HEK293 (cell line): ENCODE measurements at regions not wholly inside any gene's neighbourhood (a gene's known extent, or its start where the extent isn't known, plus 50 kb on each side); places are given as distances from the start of the nearest gene placed in this dataset.

ENCODE experiments used
- CTCF ChIA-PET: fragments of 350-600 bp; formaldehyde crosslinking; extraction: SDS; loops from one replicate; lab custom pipeline; 2021; ENCODE audit warnings: antibody characterized with exemption; lab: Yijun Ruan, JAX
- POLR2A ChIA-PET: fragments of 300-600 bp; formaldehyde crosslinking; extraction: SDS; loops from one replicate; lab custom pipeline; 2020; ENCODE audit warnings: antibody characterized with exemption, inconsistent platforms; lab: Yijun Ruan, JAX
- H3K27ac ChIP-seq: fragments of 200-500 bp; sonication (Bioruptor generic); 2 replicates; pipeline ENCODE4 v1.5.1; 2014; ENCODE audit warnings: low read depth, low read length, control low read depth, inconsistent platforms; ENCODE audit errors: extremely low read depth
- H3K36me3 ChIP-seq, 2 experiments: fragments of 200-500 bp in 1 of 2; sonication (Bioruptor generic) in 1 of 2; 1 replicate in 1 of 2; 2 replicates in 1 of 2; pipeline ENCODE4 v1.5.1; 2014 to 2017; ENCODE audit warnings: inconsistent platforms in 2 of 2, low read length in 2 of 2; ENCODE audit not compliant: control insufficient read depth in 2 of 2, insufficient read depth in 1 of 2
- H3K4me1 ChIP-seq: fragments of 200-500 bp; sonication (Bioruptor generic); 2 replicates; pipeline ENCODE4 v1.5.1; 2014; ENCODE audit warnings: mild to moderate bottlenecking, low read length, inconsistent platforms; ENCODE audit not compliant: control insufficient read depth, insufficient read depth
- H3K4me3 ChIP-seq: 2 replicates; pipeline ENCODE4 v1.5.1; 2011; ENCODE audit warnings: low read depth, mild to moderate bottlenecking, control low read depth, low read length, moderate library complexity
- H3K9me3 ChIP-seq: fragments of 200-500 bp; sonication (Bioruptor generic); 2 replicates; pipeline ENCODE4 v1.5.1; 2014; ENCODE audit warnings: low read depth, low read length, inconsistent platforms; ENCODE audit not compliant: control insufficient read depth, insufficient read depth
- IKZF3 ChIP-seq: fragments of 450-650 bp; IDR thresholded peaks from 2 replicates; pipeline ENCODE4 v1.5.0; 2018; ENCODE audit warnings: missing biosample characterization, mild to moderate bottlenecking, missing genetic modification characterization, moderate library complexity
- KLF7 ChIP-seq: fragments of 450-650 bp; formaldehyde crosslinking; IDR thresholded peaks from 2 replicates; pipeline ENCODE4 v1.5.1; 2016; ENCODE audit warnings: missing biosample characterization, missing genetic modification characterization, borderline replicate concordance
- OSR2 ChIP-seq: fragments of 450-650 bp; formaldehyde crosslinking; IDR thresholded peaks from 2 replicates; pipeline ENCODE4 v1.5.1; 2016; ENCODE audit warnings: missing biosample characterization, missing genetic modification characterization
- SP7 ChIP-seq: fragments of 450-650 bp; formaldehyde crosslinking; IDR thresholded peaks from 2 replicates; pipeline ENCODE4 v1.5.1; 2016; ENCODE audit warnings: missing biosample characterization, missing genetic modification characterization
- TRIM28 ChIP-seq: IDR thresholded peaks from 2 replicates; pipeline ENCODE4 v1.6.1; 2011; ENCODE audit warnings: low read length, control low read depth, borderline replicate concordance
- WT1 ChIP-seq: fragments of 450-650 bp; formaldehyde crosslinking; IDR thresholded peaks from 2 replicates; pipeline ENCODE4 v1.5.1; 2016; ENCODE audit warnings: missing biosample characterization, missing genetic modification characterization
- ZFP41 ChIP-seq: fragments of 450-650 bp; formaldehyde crosslinking; IDR thresholded peaks from 2 replicates; pipeline ENCODE4 v1.5.1; 2016; ENCODE audit warnings: missing biosample characterization, missing genetic modification characterization, borderline replicate concordance
- ZNF121 ChIP-seq: fragments of 450-650 bp; formaldehyde crosslinking; IDR thresholded peaks from 2 replicates; pipeline ENCODE4 v1.5.1; 2016; ENCODE audit warnings: missing biosample characterization, missing genetic modification characterization
- ZNF140 ChIP-seq: fragments of 450-650 bp; formaldehyde crosslinking; IDR thresholded peaks from 2 replicates; pipeline ENCODE4 v1.5.1; 2016; ENCODE audit warnings: missing biosample characterization, missing genetic modification characterization
- ZNF157 ChIP-seq: fragments of 450-650 bp; formaldehyde crosslinking; IDR thresholded peaks from 2 replicates; pipeline ENCODE4 v1.5.1; 2016; ENCODE audit warnings: missing biosample characterization, missing genetic modification characterization
- ZNF169 ChIP-seq: fragments of 450-650 bp; formaldehyde crosslinking; IDR thresholded peaks from 2 replicates; pipeline ENCODE4 v1.5.1; 2016; ENCODE audit warnings: missing biosample characterization, missing genetic modification characterization
- ZNF175 ChIP-seq: fragments of 450-650 bp; formaldehyde crosslinking; IDR thresholded peaks from 2 replicates; pipeline ENCODE4 v1.5.1; 2016; ENCODE audit warnings: missing biosample characterization, missing genetic modification characterization
- ZNF274 ChIP-seq, 2 experiments: fragments of 200-500 bp in 1 of 2; fragments of 450-650 bp in 1 of 2; sonication (Bioruptor generic) in 1 of 2; formaldehyde crosslinking in 1 of 2; IDR thresholded peaks; 2 replicates each; pipeline versions ENCODE4 v1.5.1 to v1.6.1; 2014 to 2016; ENCODE audit warnings: borderline replicate concordance in 1 of 2, inconsistent platforms in 1 of 2, low read length in 1 of 2, missing biosample characterization in 1 of 2, missing genetic modification characterization in 1 of 2
- ZNF335 ChIP-seq: fragments of 450-650 bp; formaldehyde crosslinking; conservative IDR thresholded peaks from 2 replicates; pipeline ENCODE4 v1.5.1; 2016; ENCODE audit warnings: missing biosample characterization, missing genetic modification characterization
- ZNF341 ChIP-seq: fragments of 450-650 bp; formaldehyde crosslinking; IDR thresholded peaks from 2 replicates; pipeline ENCODE4; 2016; ENCODE audit warnings: low read depth, missing biosample characterization, missing genetic modification characterization
- ZNF391 ChIP-seq: fragments of 450-650 bp; formaldehyde crosslinking; IDR thresholded peaks from 2 replicates; pipeline ENCODE4 v1.5.1; 2016; ENCODE audit warnings: low read depth, missing biosample characterization, missing genetic modification characterization, borderline replicate concordance
- ZNF404 ChIP-seq: fragments of 450-650 bp; formaldehyde crosslinking; IDR thresholded peaks from 2 replicates; pipeline ENCODE4 v1.5.1; 2017; ENCODE audit warnings: missing biosample characterization, missing genetic modification characterization
- ZNF423 ChIP-seq: fragments of 450-650 bp; formaldehyde crosslinking; IDR thresholded peaks from 2 replicates; pipeline ENCODE4 v1.5.1; 2016; ENCODE audit warnings: missing biosample characterization, missing genetic modification characterization
- ZNF501 ChIP-seq: fragments of 450-650 bp; formaldehyde crosslinking; IDR thresholded peaks from 2 replicates; pipeline ENCODE4 v1.5.1; 2016; ENCODE audit warnings: missing biosample characterization, missing genetic modification characterization
- ZNF544 ChIP-seq: fragments of 450-650 bp; formaldehyde crosslinking; IDR thresholded peaks from 2 replicates; pipeline ENCODE4 v1.5.0; 2017; ENCODE audit warnings: missing biosample characterization, missing genetic modification characterization
- ZNF555 ChIP-seq: fragments of 450-650 bp; formaldehyde crosslinking; conservative IDR thresholded peaks from 2 replicates; pipeline ENCODE4 v1.5.1; 2017; ENCODE audit warnings: missing biosample characterization, mild to moderate bottlenecking, missing genetic modification characterization, inconsistent platforms
- ZNF768 ChIP-seq: fragments of 450-650 bp; formaldehyde crosslinking; IDR thresholded peaks from 2 replicates; pipeline ENCODE4 v1.5.1; 2018; ENCODE audit warnings: missing biosample characterization, mild to moderate bottlenecking, missing genetic modification characterization
- TF ChIP-seq, protein P1 (sequence below): fragments of 450-650 bp; formaldehyde crosslinking; IDR thresholded peaks from 2 replicates; pipeline ENCODE4 v1.5.1; 2016; ENCODE audit warnings: missing biosample characterization, missing genetic modification characterization, borderline replicate concordance
- TF ChIP-seq, protein P2 (sequence below): fragments of 450-650 bp; formaldehyde crosslinking; IDR thresholded peaks from 2 replicates; pipeline ENCODE4 v1.5.1; 2016; ENCODE audit warnings: missing biosample characterization, missing genetic modification characterization, low read depth
- TF ChIP-seq, protein P3 (sequence below): fragments of 450-650 bp; formaldehyde crosslinking; IDR thresholded peaks from 2 replicates; pipeline ENCODE4 v1.5.1; 2016; ENCODE audit warnings: missing biosample characterization, missing genetic modification characterization

DNA sequence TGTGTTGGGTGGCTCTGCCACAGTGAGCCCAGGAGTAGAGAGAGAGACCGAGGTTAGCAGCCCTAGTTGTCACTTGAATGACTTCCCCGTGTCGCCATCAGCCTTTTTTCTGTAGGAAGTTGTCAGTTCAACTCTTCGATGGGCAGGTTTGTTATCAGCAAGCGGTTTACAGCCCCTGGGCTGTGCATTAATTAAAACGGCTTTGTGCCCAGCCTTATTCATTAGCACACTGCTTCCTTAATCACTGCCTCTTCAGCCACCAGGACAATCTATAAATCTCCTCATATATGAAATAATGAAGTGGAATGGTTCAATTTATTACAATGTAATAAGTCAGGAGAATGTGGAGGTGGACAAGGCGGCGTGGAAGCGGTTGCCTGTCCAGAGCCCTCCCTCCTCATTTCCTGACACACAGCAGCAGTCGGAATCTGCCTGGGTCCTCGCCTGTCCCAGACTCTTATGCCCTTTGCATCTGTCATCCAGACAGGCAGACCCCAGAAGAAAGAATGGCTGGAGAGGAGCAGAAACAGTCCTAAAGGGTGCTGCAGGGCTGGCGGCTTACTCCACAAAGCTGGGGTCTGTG is 122.4 kb upstream of the OPCML start:
- no peak overlapping the region for H3K27ac ChIP-seq
- H3K36me3 ChIP-seq = no peaks in the 10 kb centered on the region
- no peak overlapping the region for H3K4me3 ChIP-seq
- ChIA-PET POLR2A (no interaction called here), CTCF (no interaction called here)
- H3K4me1 ChIP-seq = no peaks in the 10 kb centered on the region
- no peaks in the 10 kb centered on the region for H3K9me3 ChIP-seq
- no peak for TF ChIP-seq KLF7 (tag by site-specific recombination)

DNA sequence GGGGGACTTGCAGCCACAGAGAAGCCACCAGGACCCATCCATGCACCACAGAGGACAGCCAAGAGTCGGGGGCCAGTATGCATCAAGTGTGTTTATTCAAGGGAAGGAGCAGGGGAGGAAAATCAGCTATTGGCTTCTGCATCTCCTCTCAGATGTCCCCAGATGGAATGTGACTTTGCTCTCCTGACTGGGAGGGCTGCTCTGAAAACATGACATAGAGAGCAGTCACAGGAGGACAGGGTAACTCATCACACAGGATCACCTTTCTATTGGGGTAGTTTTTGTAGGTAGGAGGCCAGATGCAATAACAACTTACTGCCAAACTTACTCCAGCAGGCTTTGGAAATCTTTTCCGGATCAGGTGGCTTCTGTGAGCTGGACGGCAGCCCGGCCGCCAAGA is 121.0 kb upstream of the OPCML start:
- POLR2A ChIA-PET = no interaction called here
- CTCF ChIA-PET = no interaction called here
- Histone ChIP-seq H3K4me3 (no peak overlapping the region), H3K27ac (no peak overlapping the region), H3K36me3 (no peaks in the 10 kb centered on the region), H3K9me3 (no peaks in the 10 kb centered on the region), H3K4me1 (no peaks in the 10 kb centered on the region)
- TF ChIP-seq ZNF335 (tag by site-specific recombination) = no peak
- TF ChIP-seq, protein P1, sequence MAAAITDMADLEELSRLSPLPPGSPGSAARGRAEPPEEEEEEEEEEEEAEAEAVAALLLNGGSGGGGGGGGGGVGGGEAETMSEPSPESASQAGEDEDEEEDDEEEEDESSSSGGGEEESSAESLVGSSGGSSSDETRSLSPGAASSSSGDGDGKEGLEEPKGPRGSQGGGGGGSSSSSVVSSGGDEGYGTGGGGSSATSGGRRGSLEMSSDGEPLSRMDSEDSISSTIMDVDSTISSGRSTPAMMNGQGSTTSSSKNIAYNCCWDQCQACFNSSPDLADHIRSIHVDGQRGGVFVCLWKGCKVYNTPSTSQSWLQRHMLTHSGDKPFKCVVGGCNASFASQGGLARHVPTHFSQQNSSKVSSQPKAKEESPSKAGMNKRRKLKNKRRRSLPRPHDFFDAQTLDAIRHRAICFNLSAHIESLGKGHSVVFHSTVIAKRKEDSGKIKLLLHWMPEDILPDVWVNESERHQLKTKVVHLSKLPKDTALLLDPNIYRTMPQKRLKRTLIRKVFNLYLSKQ = no peak
- TF ChIP-seq ZNF157 (tag by site-specific recombination) = no peak
- TF ChIP-seq, protein P2, sequence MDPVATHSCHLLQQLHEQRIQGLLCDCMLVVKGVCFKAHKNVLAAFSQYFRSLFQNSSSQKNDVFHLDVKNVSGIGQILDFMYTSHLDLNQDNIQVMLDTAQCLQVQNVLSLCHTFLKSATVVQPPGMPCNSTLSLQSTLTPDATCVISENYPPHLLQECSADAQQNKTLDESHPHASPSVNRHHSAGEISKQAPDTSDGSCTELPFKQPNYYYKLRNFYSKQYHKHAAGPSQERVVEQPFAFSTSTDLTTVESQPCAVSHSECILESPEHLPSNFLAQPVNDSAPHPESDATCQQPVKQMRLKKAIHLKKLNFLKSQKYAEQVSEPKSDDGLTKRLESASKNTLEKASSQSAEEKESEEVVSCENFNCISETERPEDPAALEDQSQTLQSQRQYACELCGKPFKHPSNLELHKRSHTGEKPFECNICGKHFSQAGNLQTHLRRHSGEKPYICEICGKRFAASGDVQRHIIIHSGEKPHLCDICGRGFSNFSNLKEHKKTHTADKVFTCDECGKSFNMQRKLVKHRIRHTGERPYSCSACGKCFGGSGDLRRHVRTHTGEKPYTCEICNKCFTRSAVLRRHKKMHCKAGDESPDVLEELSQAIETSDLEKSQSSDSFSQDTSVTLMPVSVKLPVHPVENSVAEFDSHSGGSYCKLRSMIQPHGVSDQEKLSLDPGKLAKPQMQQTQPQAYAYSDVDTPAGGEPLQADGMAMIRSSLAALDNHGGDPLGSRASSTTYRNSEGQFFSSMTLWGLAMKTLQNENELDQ (tag by site-specific recombination) = no peak
- TF ChIP-seq SP7 (tag by site-specific recombination) = no peak
- no peak for TF ChIP-seq ZNF544 (tag by site-specific recombination)
- TF ChIP-seq WT1 = no peak
- no peak for TF ChIP-seq ZNF391 (tag by site-specific recombination)
- no peak for TF ChIP-seq ZNF404 (tag by site-specific recombination)
- no peak for TF ChIP-seq ZNF423 (tag by site-specific recombination)
- TF ChIP-seq ZNF274 (IDR thresholded peaks at IDR 0.05; ENCODE audit: low read length) = no peak
- no peak for TF ChIP-seq ZNF274 (tag by site-specific recombination; IDR thresholded peaks at IDR 0.05; ENCODE audit: borderline replicate concordance)
- TF ChIP-seq ZNF140 = no peak
- TF ChIP-seq ZNF175 (tag by site-specific recombination) = no peak
- TF ChIP-seq ZFP41 (tag by site-specific recombination) = no peak
- no peak for TF ChIP-seq OSR2 (tag by site-specific recombination)
- no peak for TF ChIP-seq ZNF555 (tag by site-specific recombination)
- TF ChIP-seq, protein P3, sequence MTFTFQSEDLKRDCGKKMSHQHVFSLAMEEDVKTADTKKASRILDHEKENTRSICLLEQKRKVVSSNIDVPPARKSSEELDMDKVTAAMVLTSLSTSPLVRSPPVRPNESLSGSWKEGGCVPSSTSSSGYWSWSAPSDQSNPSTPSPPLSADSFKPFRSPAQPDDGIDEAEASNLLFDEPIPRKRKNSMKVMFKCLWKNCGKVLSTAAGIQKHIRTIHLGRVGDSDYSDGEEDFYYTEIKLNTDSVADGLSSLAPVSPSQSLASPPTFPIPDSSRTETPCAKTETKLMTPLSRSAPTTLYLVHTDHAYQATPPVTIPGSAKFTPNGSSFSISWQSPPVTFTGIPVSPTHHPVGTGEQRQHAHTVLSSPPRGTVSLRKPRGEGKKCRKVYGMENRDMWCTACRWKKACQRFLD (tag by site-specific recombination) = no peak

DNA sequence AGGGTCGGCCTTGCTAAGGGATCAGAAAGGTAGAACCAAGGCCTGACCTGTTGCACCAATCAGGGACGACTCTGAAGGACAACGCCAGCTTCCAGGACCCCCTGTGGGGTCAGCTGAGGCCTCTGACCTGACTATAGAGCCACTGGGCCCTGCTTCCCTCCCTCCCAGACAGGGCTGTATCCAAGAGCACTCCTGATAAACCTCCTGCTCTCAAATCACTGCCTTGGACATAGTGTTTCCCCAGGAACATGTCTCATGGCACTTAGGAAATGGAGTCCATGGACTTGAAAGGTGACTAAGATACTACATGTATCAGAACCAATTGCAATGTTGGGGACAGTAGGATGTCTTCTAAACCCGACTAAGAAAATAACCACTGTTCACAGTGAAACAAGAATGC is 117.8 kb upstream of the OPCML start:
- Histone ChIP-seq H3K27ac (no peak overlapping the region), H3K36me3 (no peaks in the 10 kb centered on the region), H3K4me3 (no peak overlapping the region), H3K9me3 (no peaks in the 10 kb centered on the region), H3K4me1 (no peaks in the 10 kb centered on the region)
- ChIA-PET POLR2A (no interaction called here), CTCF (no interaction called here)
- no peak for TF ChIP-seq ZNF501
- TF ChIP-seq TRIM28 = no peak
- no peak for TF ChIP-seq ZNF341
- TF ChIP-seq ZNF391 (tag by site-specific recombination) = no peak
- no peak for TF ChIP-seq ZNF169 (tag by site-specific recombination)
- TF ChIP-seq IKZF3 (tag by site-specific recombination) = no peak
- no peak for TF ChIP-seq ZNF121 (tag by site-specific recombination)
- no peak for TF ChIP-seq ZNF768 (tag by site-specific recombination)
